ENCODE measurements at regions not wholly inside any gene's neighbourhood (a gene's known extent, or its start where the extent isn't known, plus 50 kb on each side); places are given as distances from the start of the nearest gene placed in this dataset.

DNA sequence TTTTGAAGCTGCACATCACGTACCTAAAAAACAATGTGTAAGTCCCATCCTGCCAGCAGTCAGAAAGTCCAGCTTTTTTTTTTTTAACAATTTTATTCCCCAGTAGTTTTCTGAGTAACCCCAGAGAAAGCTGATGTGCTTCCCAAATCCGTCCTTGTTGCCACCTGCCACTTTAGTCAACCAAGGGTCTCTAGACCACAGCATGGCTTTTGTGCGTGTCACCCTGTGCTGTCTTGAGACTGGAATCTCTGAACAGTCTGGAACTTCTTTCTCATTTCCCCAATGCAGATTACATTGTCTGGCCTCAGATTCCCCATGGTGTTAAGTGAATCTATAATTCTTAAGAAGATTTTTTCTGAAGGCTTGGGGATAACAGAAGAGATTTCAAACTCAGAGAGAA, 289.2 kb upstream of the KLF12 start:
- no peaks in the 10 kb centered on the region for H3K27me3 ChIP-seq (ENCODE audit: control insufficient read depth, insufficient read depth, low read length)
- DNase-seq: no peak
- H3K27ac ChIP-seq (ENCODE audit: low read depth in 2 of 2, low read length in 2 of 2): no peak overlapping the region
- no peaks in the 10 kb centered on the region for H3K9me3 ChIP-seq (ENCODE audit: control insufficient read depth in 2 of 3, insufficient read depth in 1 of 3, low read length in 3 of 3)
- no peak overlapping the region for H3K4me3 ChIP-seq (ENCODE audit: low read length in 3 of 3)
- TF ChIP-seq, protein P1, sequence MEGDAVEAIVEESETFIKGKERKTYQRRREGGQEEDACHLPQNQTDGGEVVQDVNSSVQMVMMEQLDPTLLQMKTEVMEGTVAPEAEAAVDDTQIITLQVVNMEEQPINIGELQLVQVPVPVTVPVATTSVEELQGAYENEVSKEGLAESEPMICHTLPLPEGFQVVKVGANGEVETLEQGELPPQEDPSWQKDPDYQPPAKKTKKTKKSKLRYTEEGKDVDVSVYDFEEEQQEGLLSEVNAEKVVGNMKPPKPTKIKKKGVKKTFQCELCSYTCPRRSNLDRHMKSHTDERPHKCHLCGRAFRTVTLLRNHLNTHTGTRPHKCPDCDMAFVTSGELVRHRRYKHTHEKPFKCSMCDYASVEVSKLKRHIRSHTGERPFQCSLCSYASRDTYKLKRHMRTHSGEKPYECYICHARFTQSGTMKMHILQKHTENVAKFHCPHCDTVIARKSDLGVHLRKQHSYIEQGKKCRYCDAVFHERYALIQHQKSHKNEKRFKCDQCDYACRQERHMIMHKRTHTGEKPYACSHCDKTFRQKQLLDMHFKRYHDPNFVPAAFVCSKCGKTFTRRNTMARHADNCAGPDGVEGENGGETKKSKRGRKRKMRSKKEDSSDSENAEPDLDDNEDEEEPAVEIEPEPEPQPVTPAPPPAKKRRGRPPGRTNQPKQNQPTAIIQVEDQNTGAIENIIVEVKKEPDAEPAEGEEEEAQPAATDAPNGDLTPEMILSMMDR (IDR thresholded peaks at IDR 0.05; ENCODE audit: borderline replicate concordance, extremely low read depth, insufficient read depth): no peak
- no peaks in the 10 kb centered on the region for H3K4me1 ChIP-seq (ENCODE audit: control insufficient read depth in 2 of 3, insufficient read depth in 2 of 3, low read depth in 1 of 3, low read length in 3 of 3)
- H3K9ac ChIP-seq (ENCODE audit: low read length in 3 of 3): no peak overlapping the region
- intact Hi-C loops (cut with DNase I): no loop called here
- FAIRE-seq: no peak
- H3K36me3 ChIP-seq (ENCODE audit: control insufficient read depth in 2 of 3, insufficient read depth in 3 of 3, low read length in 3 of 3): no peaks in the 10 kb centered on the region

DNA sequence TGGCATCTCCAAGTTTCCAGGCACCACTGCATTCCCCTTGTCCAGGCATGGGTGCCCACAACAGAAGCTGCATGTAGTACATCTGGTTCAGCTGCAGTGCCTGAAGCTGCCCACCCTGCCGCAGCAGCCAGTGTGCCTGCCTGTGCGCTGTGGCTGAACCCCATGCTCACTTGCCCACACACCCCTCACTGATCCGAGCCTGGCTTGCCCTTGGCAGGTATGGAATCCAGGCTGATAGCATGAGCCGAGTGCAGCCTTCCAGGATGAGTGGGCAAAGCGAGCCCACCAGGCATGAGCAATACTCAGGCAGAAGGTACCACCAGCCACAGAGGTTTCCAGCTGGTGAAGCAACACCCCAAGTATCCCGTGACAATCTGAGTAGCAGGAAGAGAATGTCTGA, 280.3 kb upstream of the KLF12 start:
- TF ChIP-seq, protein P1 (IDR thresholded peaks at IDR 0.05; ENCODE audit: borderline replicate concordance, extremely low read depth, insufficient read depth): no peak
- FAIRE-seq (no peak), DNase-seq (peak in 1 of 5 donors; percentile 65)
- Histone ChIP-seq H3K4me1 (ENCODE audit: control insufficient read depth in 2 of 3, insufficient read depth in 2 of 3, low read depth in 1 of 3, low read length in 3 of 3) (no peaks in the 10 kb centered on the region), H3K27me3 (ENCODE audit: control insufficient read depth, insufficient read depth, low read length) (no peaks in the 10 kb centered on the region), H3K27ac (ENCODE audit: low read depth in 2 of 2, low read length in 2 of 2) (no peak overlapping the region), H3K36me3 (ENCODE audit: control insufficient read depth in 2 of 3, insufficient read depth in 3 of 3, low read length in 3 of 3) (no peaks in the 10 kb centered on the region), H3K9me3 (ENCODE audit: control insufficient read depth in 2 of 3, insufficient read depth in 1 of 3, low read length in 3 of 3) (peaks cover 0 to 2% (median 0%) of the 10 kb centered on the region in 3 donors), H3K9ac (ENCODE audit: low read length in 3 of 3) (no peak overlapping the region), H3K4me3 (ENCODE audit: low read length in 3 of 3) (no peak overlapping the region)
- intact Hi-C loops (cut with DNase I): no loop called here

DNA sequence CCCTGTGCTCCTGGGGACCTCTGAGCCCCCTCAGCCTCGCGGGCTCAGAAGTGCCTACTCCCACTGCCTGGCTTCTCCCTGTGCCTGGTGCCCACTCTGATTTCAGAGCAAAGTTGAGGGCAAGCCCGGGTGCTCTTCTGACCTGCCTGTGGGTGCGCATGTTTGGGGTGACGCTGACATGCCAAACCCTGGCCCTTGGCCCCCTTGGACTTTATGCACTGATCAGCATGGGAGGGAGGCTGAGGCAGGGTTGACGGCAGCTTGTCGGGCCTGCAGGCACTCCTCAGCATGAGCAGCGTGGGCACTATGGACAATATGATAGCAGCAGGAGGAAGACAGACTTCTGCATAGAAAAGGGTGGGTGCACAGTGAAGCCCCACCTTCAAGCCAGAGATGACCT, 279.3 kb upstream of the KLF12 start:
- no peak for FAIRE-seq
- H3K4me3 ChIP-seq (ENCODE audit: low read length in 3 of 3): no peak overlapping the region
- peaks cover 0 to 2% (median 0%) of the 10 kb centered on the region in 3 donors for H3K9me3 ChIP-seq (ENCODE audit: control insufficient read depth in 2 of 3, insufficient read depth in 1 of 3, low read length in 3 of 3)
- no peaks in the 10 kb centered on the region for H3K4me1 ChIP-seq (ENCODE audit: control insufficient read depth in 2 of 3, insufficient read depth in 2 of 3, low read depth in 1 of 3, low read length in 3 of 3)
- peak in 1 of 5 donors; percentile 47 for DNase-seq
- H3K27me3 ChIP-seq (ENCODE audit: control insufficient read depth, insufficient read depth, low read length): no peaks in the 10 kb centered on the region
- no peak overlapping the region for H3K9ac ChIP-seq (ENCODE audit: low read length in 3 of 3)
- TF ChIP-seq, protein P1 (IDR thresholded peaks at IDR 0.05; ENCODE audit: borderline replicate concordance, extremely low read depth, insufficient read depth): no peak
- intact Hi-C loops (cut with DNase I): no loop called here
- no peak overlapping the region for H3K27ac ChIP-seq (ENCODE audit: low read depth in 2 of 2, low read length in 2 of 2)
- H3K36me3 ChIP-seq (ENCODE audit: control insufficient read depth in 2 of 3, insufficient read depth in 3 of 3, low read length in 3 of 3): no peaks in the 10 kb centered on the region

DNA sequence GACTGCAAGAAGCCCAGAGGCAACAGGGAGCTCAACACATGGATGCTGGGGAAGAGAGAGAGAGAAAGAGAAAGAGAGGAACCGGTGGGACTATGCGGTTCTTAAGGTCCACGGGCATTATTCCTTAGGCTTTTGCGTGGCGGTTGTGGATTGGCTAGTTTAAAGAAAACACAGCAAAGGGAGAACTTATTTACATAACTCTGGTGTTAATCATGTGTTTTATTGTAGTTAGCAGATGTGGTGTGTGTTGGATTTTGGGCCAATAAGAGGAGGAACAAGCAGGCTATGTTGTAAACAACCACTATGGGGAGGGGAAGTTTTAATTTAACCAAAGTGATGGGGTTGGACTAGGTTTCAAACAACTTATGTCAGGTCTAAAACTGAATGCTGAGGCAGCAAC, 275.3 kb upstream of the KLF12 start:
- H3K36me3 ChIP-seq (ENCODE audit: control insufficient read depth in 2 of 3, insufficient read depth in 3 of 3, low read length in 3 of 3): no peaks in the 10 kb centered on the region
- H3K4me3 ChIP-seq (ENCODE audit: low read length in 3 of 3): no peak overlapping the region
- H3K27me3 ChIP-seq (ENCODE audit: control insufficient read depth, insufficient read depth, low read length): no peaks in the 10 kb centered on the region
- no peak overlapping the region for H3K27ac ChIP-seq (ENCODE audit: low read depth in 2 of 2, low read length in 2 of 2)
- DNase-seq (no peak), FAIRE-seq (no peak)
- intact Hi-C loops (cut with DNase I): no loop called here
- H3K9ac ChIP-seq (ENCODE audit: low read length in 3 of 3): no peak overlapping the region
- H3K9me3 ChIP-seq (ENCODE audit: control insufficient read depth in 2 of 3, insufficient read depth in 1 of 3, low read length in 3 of 3): peaks cover 0 to 2% (median 0%) of the 10 kb centered on the region in 3 donors
- TF ChIP-seq, protein P1 (IDR thresholded peaks at IDR 0.05; ENCODE audit: borderline replicate concordance, extremely low read depth, insufficient read depth): no peak
- H3K4me1 ChIP-seq (ENCODE audit: control insufficient read depth in 2 of 3, insufficient read depth in 2 of 3, low read depth in 1 of 3, low read length in 3 of 3): no peaks in the 10 kb centered on the region
